Neuronal stem cell (in vitro differentiated cells): ENCODE measurements at regions not wholly inside any gene's neighbourhood (a gene's known extent, or its start where the extent isn't known, plus 50 kb on each side); places are given as distances from the start of the nearest gene placed in this dataset.
"Not testable (repeated sequence)": the region's sequence is repeated elsewhere in the genome, so short reads cannot be mapped to it uniquely, and the experiment has no call there.

Experiments
- DNase-seq: peaks from one replicate; pipeline ENCODE4 v3.0.0-alpha.2; 2013; ENCODE audit warnings: low spot score
- H2AFZ ChIP-seq: one replicate; pipeline ENCODE4 v1.6.1; 2013; ENCODE audit warnings: mild to moderate bottlenecking, low read length, inconsistent platforms
- H2AK5ac ChIP-seq: 2 replicates; pipeline ENCODE4 v1.6.1; 2013; ENCODE audit warnings: low read depth, mild to moderate bottlenecking, inconsistent platforms, low read length, moderate library complexity, mixed read lengths
- H2BK120ac ChIP-seq: 2 replicates; pipeline ENCODE4 v1.6.1; 2013; ENCODE audit warnings: low read depth, mild to moderate bottlenecking, inconsistent platforms, low read length, moderate library complexity, mixed read lengths
- H2BK12ac ChIP-seq: one replicate; pipeline ENCODE4 v1.6.1; 2013; ENCODE audit warnings: low read length, inconsistent platforms
- H2BK15ac ChIP-seq: 2 replicates; pipeline ENCODE4 v1.6.1; 2013; ENCODE audit warnings: mild to moderate bottlenecking, low read length, inconsistent platforms, mixed read lengths
- H2BK5ac ChIP-seq: one replicate; pipeline ENCODE4 v1.6.1; 2013; ENCODE audit warnings: inconsistent platforms, mild to moderate bottlenecking, low read length, moderate library complexity
- H3K14ac ChIP-seq: one replicate; pipeline ENCODE4 v1.6.1; 2013; ENCODE audit warnings: low read length, inconsistent platforms
- H3K18ac ChIP-seq: 2 replicates; pipeline ENCODE4 v1.6.1; 2013; ENCODE audit warnings: low read length, inconsistent platforms
- H3K23ac ChIP-seq: 2 replicates; pipeline ENCODE4 v1.6.1; 2013; ENCODE audit warnings: low read depth, mild to moderate bottlenecking, mixed read lengths, low read length, inconsistent platforms; ENCODE audit not compliant: poor library complexity
- H3K27ac ChIP-seq: replicated peaks from 3 replicates; pipeline ENCODE4 v1.5.1; 2013; ENCODE audit warnings: low read length, inconsistent platforms
- H3K27me3 ChIP-seq, 3 experiments: 2 replicates each; pipeline ENCODE4 v1.6.1; 2013; ENCODE audit warnings: low read length in 3 of 3, mild to moderate bottlenecking in 2 of 3, inconsistent platforms in 1 of 3, low read depth in 1 of 3, mixed read lengths in 1 of 3, moderate library complexity in 1 of 3; ENCODE audit not compliant: control insufficient read depth in 3 of 3, insufficient read depth in 3 of 3
- H3K36me3 ChIP-seq, 2 donors: replicated peaks in 1 of 2; 2 replicates each; pipeline ENCODE4 v1.6.1; 2013; ENCODE audit warnings: low read length in 2 of 2; ENCODE audit not compliant: control insufficient read depth in 2 of 2, insufficient read depth in 2 of 2
- H3K4ac ChIP-seq: 2 replicates; pipeline ENCODE4 v1.6.1; 2013; ENCODE audit warnings: inconsistent platforms, mild to moderate bottlenecking, low read length, moderate library complexity
- H3K4me1 ChIP-seq, 2 donors: 1 replicate in 1 of 2; 2 replicates in 1 of 2; pipeline ENCODE4 v1.6.1; 2013; ENCODE audit warnings: low read length in 2 of 2, low read depth in 1 of 2; ENCODE audit not compliant: control insufficient read depth in 2 of 2, insufficient read depth in 1 of 2
- H3K4me2 ChIP-seq: one replicate; pipeline ENCODE4 v1.6.1; 2013; ENCODE audit warnings: mild to moderate bottlenecking, low read length, inconsistent platforms; ENCODE audit not compliant: insufficient read depth, poor library complexity, severe bottlenecking
- H3K4me3 ChIP-seq, 2 donors: 2 replicates each; pipeline ENCODE4 v1.5.1; 2013; ENCODE audit warnings: low read length in 2 of 2, mild to moderate bottlenecking in 2 of 2, inconsistent platforms in 1 of 2, moderate library complexity in 1 of 2
- H3K79me1 ChIP-seq: one replicate; pipeline ENCODE4 v1.6.1; 2013; ENCODE audit warnings: low read depth, mild to moderate bottlenecking, inconsistent platforms, low read length, moderate library complexity
- H3K9ac ChIP-seq: one replicate; pipeline ENCODE4 v1.6.1; 2013; ENCODE audit warnings: mild to moderate bottlenecking, low read depth, low read length, inconsistent platforms; ENCODE audit not compliant: poor library complexity
- H3K9me3 ChIP-seq, 2 donors: replicated peaks in 1 of 2; 2 replicates each; pipeline versions ENCODE3 to v1.6.1; 2013; ENCODE audit warnings: low read length in 2 of 2, mild to moderate bottlenecking in 2 of 2, inconsistent platforms in 1 of 2, low read depth in 1 of 2, mixed read lengths in 1 of 2, moderate library complexity in 1 of 2; ENCODE audit not compliant: control insufficient read depth in 2 of 2, insufficient read depth in 1 of 2
- H4K8ac ChIP-seq: one replicate; pipeline ENCODE4 v1.6.1; 2013; ENCODE audit warnings: low read depth, mild to moderate bottlenecking, inconsistent platforms, low read length, moderate library complexity
- H4K91ac ChIP-seq: one replicate; pipeline ENCODE4 v1.6.1; 2013; ENCODE audit warnings: low read length, low read depth, mild to moderate bottlenecking, inconsistent platforms; ENCODE audit not compliant: poor library complexity
- WGBS, 2 donors: extraction: QIAGEN DNeasy Blood & Tissue Kit; methylation state at CpG; one replicate each; pipeline ENCODE4 v1.1.7; 2013; ENCODE audit warnings: missing lambda C conversion rate in 2 of 2, mixed read lengths in 1 of 2; ENCODE audit not compliant: insufficient read length in 2 of 2, insufficient replicate concordance in 1 of 2; ENCODE audit errors: extremely low coverage in 2 of 2; 5-methylcytosine and 5-hydroxymethylcytosine counted together

DNA sequence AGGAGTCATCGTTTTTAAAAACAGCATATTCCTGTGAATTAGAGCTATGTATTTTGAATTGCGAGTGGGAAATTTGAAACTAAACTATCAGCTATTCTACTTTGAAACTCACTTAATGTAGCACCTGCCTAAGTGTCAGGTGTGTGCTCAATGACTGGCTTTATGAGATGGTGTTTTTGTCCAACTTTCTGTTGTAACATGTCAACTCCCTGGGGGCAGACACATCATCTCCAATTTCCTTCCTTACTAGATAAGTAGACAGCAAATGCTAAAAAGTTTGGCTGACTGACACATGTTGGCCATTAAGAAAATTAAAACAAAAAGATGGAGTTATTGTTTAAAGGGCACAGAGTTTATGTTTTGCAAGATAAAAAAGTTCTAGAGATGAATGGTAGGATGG is 226.9 kb downstream of the TFAP2B start:
- no peak overlapping the region for H2BK15ac ChIP-seq
- no peaks in the 10 kb centered on the region for H3K9me3 ChIP-seq
- H3K4me1 ChIP-seq = no peaks in the 10 kb centered on the region
- no peak overlapping the region for H3K23ac ChIP-seq
- no peak overlapping the region for H3K4ac ChIP-seq
- no peaks in the 10 kb centered on the region for H3K36me3 ChIP-seq
- no peaks in the 10 kb centered on the region for H3K27me3 ChIP-seq
- no peak overlapping the region for H3K14ac ChIP-seq
- no peak overlapping the region for H2BK5ac ChIP-seq
- no peak overlapping the region for H2AK5ac ChIP-seq
- no peak overlapping the region for H3K4me2 ChIP-seq
- no CpG with 5 or more reads among the region's 2 CpGs for WGBS, 2 donors
- H3K27ac ChIP-seq = no peak overlapping the region
- no peak overlapping the region for H3K4me3 ChIP-seq
- H2BK120ac ChIP-seq = no peak overlapping the region
- no peak overlapping the region for H2BK12ac ChIP-seq
- H3K79me1 ChIP-seq = no peaks in the 10 kb centered on the region
- no peak for DNase-seq
- H3K18ac ChIP-seq = no peak overlapping the region
- H4K8ac ChIP-seq = no peak overlapping the region
- H3K9ac ChIP-seq = no peak overlapping the region
- H4K91ac ChIP-seq = no peak overlapping the region
- H2AFZ ChIP-seq = no peak overlapping the region

DNA sequence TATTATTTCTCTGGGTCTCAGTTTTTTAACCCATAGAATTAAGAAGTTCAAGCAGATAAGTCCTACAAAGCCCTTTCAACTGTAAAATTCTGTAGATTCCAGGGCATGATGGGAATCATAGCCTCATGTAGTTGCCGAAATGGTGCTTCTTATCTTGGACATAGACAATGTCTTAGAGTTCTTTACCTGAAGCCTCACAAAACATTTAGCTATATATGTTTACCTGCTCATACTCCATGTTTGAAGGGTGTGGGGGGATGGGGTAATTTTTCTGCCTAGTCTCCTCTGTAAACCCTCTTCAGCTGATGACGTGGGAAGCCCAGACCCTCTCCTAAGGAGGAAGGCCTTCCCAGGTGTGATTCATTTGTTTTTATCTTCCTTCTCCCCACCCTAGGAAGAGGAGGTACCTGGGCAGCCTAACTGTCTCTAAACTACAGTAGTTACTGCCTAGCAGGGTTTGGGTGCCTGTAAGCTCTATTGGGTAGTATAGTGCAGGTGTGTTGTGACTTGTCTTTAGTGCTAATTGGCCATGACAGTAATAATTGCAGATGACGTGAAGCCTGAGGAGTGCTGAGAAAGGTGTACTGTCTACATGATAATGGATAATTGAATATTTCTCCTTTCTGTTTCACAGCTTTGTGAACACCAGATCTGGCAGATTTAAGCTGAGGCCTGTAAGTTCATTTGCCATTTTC is 230.8 kb downstream of the TFAP2B start:
- no peak overlapping the region for H2AFZ ChIP-seq
- H3K4ac ChIP-seq = no peak overlapping the region
- no peak overlapping the region for H2AK5ac ChIP-seq
- H3K18ac ChIP-seq = no peak overlapping the region
- no peak overlapping the region for H2BK120ac ChIP-seq
- DNase-seq = no peak
- H4K91ac ChIP-seq = no peak overlapping the region
- H3K36me3 ChIP-seq = no peaks in the 10 kb centered on the region
- no CpG with 5 or more reads among the region's 3 CpGs for WGBS, 2 donors
- H3K9me3 ChIP-seq = no peaks in the 10 kb centered on the region
- H4K8ac ChIP-seq = no peak overlapping the region
- H3K27ac ChIP-seq = no peak overlapping the region
- H3K79me1 ChIP-seq = no peaks in the 10 kb centered on the region
- no peaks in the 10 kb centered on the region for H3K27me3 ChIP-seq
- H2BK5ac ChIP-seq = no peak overlapping the region
- no peak overlapping the region for H3K14ac ChIP-seq
- no peak overlapping the region for H2BK12ac ChIP-seq
- H3K4me3 ChIP-seq = no peak overlapping the region
- H3K4me2 ChIP-seq = no peak overlapping the region
- H3K23ac ChIP-seq = no peak overlapping the region
- H3K9ac ChIP-seq = no peak overlapping the region
- H2BK15ac ChIP-seq = no peak overlapping the region
- no peaks in the 10 kb centered on the region for H3K4me1 ChIP-seq

DNA sequence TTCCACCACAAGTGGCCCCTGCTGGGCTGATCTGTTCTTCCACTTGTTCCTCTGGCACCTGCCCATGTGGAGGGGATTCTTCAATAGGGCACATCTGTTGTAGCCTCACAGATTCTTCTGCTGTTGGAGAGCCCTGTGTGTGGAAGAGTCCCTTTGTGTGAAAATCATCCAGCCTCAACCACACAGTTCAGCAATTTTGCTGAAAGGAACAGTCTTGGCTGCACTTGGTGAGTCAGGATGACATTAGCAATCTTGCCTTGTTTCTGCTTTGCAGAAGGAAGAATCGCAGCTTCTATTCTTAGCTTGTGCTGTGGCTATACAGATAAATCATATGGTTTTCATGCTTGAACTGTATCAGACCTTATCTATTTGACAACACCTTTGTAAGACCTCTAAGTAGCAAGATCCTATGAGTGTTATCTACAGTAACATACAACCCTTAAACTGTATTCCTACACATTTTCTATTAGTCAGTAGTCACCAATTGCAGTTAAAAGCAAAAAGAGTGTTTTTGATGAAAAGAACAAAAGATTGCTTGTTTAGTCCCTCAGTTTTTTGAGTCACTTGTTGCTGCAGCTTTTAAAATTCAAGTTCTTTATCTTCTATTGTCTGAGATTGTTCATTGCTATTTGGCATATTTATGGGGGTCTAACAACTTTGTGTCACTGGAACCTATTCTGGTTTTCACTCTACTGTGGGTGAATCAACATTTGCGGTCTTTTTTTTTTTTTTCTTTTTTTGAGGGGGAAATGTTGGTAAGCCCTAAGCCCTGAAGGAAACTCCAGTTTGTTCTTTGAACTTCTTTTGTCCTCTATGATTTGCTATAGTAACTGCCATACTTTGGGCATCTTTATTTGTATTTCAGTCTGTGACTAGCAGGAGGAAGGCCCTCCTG is 231.6 kb downstream of the TFAP2B start:
- H3K27ac ChIP-seq = no peak overlapping the region
- DNase-seq = peak; percentile 1
- no peaks in the 10 kb centered on the region for H3K79me1 ChIP-seq
- H2BK120ac ChIP-seq = no peak overlapping the region
- WGBS, 2 donors = no CpG with 5 or more reads among the region's 2 CpGs
- H3K4ac ChIP-seq = no peak overlapping the region
- no peak overlapping the region for H3K14ac ChIP-seq
- H2BK15ac ChIP-seq = no peak overlapping the region
- H2BK12ac ChIP-seq = no peak overlapping the region
- no peak overlapping the region for H3K23ac ChIP-seq
- no peaks in the 10 kb centered on the region for H3K9me3 ChIP-seq
- no peak overlapping the region for H2AK5ac ChIP-seq
- H4K8ac ChIP-seq = no peak overlapping the region
- H3K36me3 ChIP-seq = no peaks in the 10 kb centered on the region
- H3K27me3 ChIP-seq = no peaks in the 10 kb centered on the region
- H3K4me3 ChIP-seq = no peak overlapping the region
- H4K91ac ChIP-seq = no peak overlapping the region
- no peak overlapping the region for H3K18ac ChIP-seq
- H3K4me1 ChIP-seq = no peaks in the 10 kb centered on the region
- H2AFZ ChIP-seq = no peak overlapping the region
- H2BK5ac ChIP-seq = no peak overlapping the region
- no peak overlapping the region for H3K4me2 ChIP-seq
- no peak overlapping the region for H3K9ac ChIP-seq

DNA sequence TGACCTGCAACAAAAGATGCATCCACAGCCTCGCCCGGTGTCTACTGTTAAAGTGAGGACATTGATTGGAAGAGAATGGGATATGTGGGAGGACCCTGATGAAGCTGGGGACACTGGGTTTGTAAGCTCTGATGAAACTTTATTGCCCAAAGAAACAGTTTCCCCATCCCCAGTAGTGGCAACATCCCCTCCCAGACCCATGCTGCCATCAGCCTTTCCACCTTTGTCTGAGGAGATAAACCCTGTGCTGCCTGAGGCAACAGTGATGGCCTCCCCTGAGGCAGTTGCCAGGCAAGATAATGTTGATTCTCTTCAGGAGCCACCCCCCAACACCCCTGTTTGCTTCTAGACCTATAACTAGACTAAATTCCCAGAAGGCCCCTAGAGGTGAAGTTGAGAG is 234.0 kb downstream of the TFAP2B start:
- H3K23ac ChIP-seq, H3K4me1 ChIP-seq, H3K4me2 ChIP-seq, H3K14ac ChIP-seq, H2BK15ac ChIP-seq, H2BK5ac ChIP-seq, H3K4me3 ChIP-seq, H3K9me3 ChIP-seq, H3K27ac ChIP-seq, H4K91ac ChIP-seq, H2BK12ac ChIP-seq, H3K18ac ChIP-seq, H3K9ac ChIP-seq, H3K79me1 ChIP-seq, H3K4ac ChIP-seq, H3K27me3 ChIP-seq, H4K8ac ChIP-seq, H2AFZ ChIP-seq, H2BK120ac ChIP-seq, DNase-seq, H3K36me3 ChIP-seq, H2AK5ac ChIP-seq: not testable (repeated sequence)
- WGBS, 2 donors = no CpG with 5 or more reads among the region's 2 CpGs
